NB4 (cell line): ENCODE measurements at regions not wholly inside any gene's neighbourhood (a gene's known extent, or its start where the extent isn't known, plus 50 kb on each side); places are given as distances from the start of the nearest gene placed in this dataset.

Experiments used
- DNase-seq: peaks from one replicate; pipeline ENCODE4 v3.0.0; 2010; ENCODE audit warnings: low read depth
- H3K4me3 ChIP-seq: one replicate; pipeline ENCODE4 v1.5.1; 2011; ENCODE audit warnings: mild to moderate bottlenecking, low read depth, low read length, moderate library complexity
- CTCF ChIP-seq: IDR thresholded peaks from one replicate; pipeline ENCODE4 v1.5.1; 2012; ENCODE audit warnings: low read depth, low read length
- MAX ChIP-seq: IDR thresholded peaks from 2 replicates; pipeline ENCODE4 v1.6.1; 2011; ENCODE audit warnings: low read depth, low read length
- MYC ChIP-seq: IDR thresholded peaks from 2 replicates; pipeline ENCODE4 v1.6.1; 2011; ENCODE audit warnings: low read depth, low read length
- POLR2A ChIP-seq: IDR thresholded peaks from 2 replicates; pipeline ENCODE4 v1.6.1; 2011; ENCODE audit warnings: mild to moderate bottlenecking; ENCODE audit not compliant: insufficient read length; ENCODE audit errors: extremely low read depth

GRCh38 chr12:31835276-31835882, 106.6 kb upstream of the AMN1 start:
- no peak for DNase-seq
- no peak for TF ChIP-seq CTCF
- TF ChIP-seq MAX: no peak
- no peak for TF ChIP-seq POLR2A
- TF ChIP-seq MYC: no peak
- no peak overlapping the region for H3K4me3 ChIP-seq

- DNase-seq: no peak
- no peak for TF ChIP-seq MAX
- TF ChIP-seq CTCF: no peak
- no peak for TF ChIP-seq MYC
- TF ChIP-seq POLR2A: no peak
- no peak overlapping the region for H3K4me3 ChIP-seq
These were observed 105.3 kb upstream of the AMN1 start for GRCh38 chr12:31834150-31834549.

DNA sequence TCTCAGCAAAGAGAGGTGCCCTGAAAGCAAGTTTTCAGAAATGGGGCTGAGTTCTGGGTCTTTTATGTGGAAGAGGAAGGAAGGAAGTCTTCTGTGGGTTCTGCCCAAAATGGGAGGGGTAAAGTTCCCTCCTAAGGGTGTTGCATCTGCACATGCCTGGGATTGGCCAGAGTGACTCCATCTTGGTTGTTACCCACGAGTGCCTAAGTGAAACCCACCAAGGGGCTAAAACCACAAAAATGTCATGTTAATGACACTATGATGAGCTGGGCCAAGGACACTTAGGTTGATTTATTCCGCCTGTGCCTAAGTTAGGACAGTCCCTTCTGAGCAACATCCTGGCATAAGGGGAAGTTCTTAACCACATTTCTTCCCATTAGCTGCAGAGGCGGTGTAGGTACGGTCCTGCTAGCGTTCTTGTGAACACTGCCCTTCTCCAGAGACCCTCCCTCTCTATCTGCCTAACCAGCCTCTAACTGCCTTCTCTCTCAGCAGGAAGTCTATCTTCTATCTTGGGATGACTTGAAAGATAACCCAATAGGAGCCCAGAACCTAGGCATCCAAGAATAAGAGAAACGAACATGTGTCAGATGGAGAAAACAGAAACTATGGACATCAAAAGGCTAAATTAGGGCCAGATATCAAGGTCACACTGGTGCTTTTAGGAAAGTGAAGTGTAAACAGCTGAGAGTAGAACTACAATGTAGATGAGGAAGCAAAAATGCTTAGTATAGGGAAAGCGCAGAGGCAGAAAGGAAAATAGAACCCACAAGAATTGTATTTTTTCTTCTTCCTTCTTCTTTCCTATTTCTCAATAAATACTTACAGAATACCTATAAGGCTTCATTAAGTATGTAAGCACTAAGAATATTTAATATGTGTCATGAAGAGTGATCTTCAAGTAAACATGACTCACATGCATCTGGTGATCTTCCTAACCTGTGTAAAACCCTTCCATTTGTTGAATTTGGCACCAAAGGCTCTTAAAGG, 104.2 kb upstream of the AMN1 start:
- peak; percentile 95 for DNase-seq
- TF ChIP-seq MAX (no peak), CTCF (no peak), POLR2A (no peak), MYC (no peak)
- no peak overlapping the region for H3K4me3 ChIP-seq

GRCh38 chr12:31828071-31828470, 99.2 kb upstream of the AMN1 start:
- H3K4me3 ChIP-seq: no peak overlapping the region
- no peak for DNase-seq
- TF ChIP-seq POLR2A (no peak), MAX (no peak), CTCF (no peak), MYC (no peak)

DNA sequence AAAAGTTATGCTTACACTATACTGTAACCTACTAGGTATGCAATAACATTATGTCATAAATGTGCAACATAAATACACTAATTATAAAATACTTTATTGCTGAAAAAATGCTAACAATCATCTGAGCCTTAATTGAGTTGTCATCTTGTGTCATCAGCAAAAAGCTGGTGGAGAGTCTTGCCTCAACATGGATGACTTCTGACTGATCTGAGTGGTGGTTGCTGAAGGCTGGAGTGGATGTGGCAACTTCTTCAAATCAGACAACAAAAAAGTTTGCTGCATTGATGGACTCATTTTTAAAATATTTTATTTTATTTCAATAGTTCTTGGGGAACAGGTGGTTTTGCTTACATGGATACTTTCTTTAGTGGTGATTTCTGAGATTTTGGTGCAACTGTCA, 93.9 kb upstream of the AMN1 start:
- no peak for TF ChIP-seq MYC
- no peak for TF ChIP-seq CTCF
- TF ChIP-seq POLR2A: no peak
- no peak for TF ChIP-seq MAX
- no peak overlapping the region for H3K4me3 ChIP-seq
- DNase-seq: no peak
